ENCODE measurements at regions not wholly inside any gene's neighbourhood (a gene's known extent, or its start where the extent isn't known, plus 50 kb on each side); places are given as distances from the start of the nearest gene placed in this dataset.
"Not testable (repeated sequence)": the region's sequence is repeated elsewhere in the genome, so short reads cannot be mapped to it uniquely, and the experiment has no call there.

- DNase-seq (ENCODE audit: low read depth): peak; percentile 15
These were observed 161.3 kb downstream of the KLF13 start for GRCh38 chr15:31487811-31488436.

- peak; percentile 76 for DNase-seq (ENCODE audit: low read depth)
These were observed 162.0 kb downstream of the KLF13 start for GRCh38 chr15:31488437-31489204.

- no peak for DNase-seq (ENCODE audit: low read depth)
These were observed 162.6 kb downstream of the KLF13 start for GRCh38 chr15:31489281-31489680.

GRCh38 chr15:31489801-31490646 lies 163.4 kb downstream of the KLF13 start:
- peak; percentile 43 for DNase-seq (ENCODE audit: low read depth)

GRCh38 chr15:31494786-31495185 lies 168.2 kb downstream of the KLF13 start:
- no peak for DNase-seq (ENCODE audit: low read depth)

- DNase-seq (ENCODE audit: low read depth): no peak
These were observed 168.6 kb downstream of the KLF13 start for GRCh38 chr15:31495281-31495680.

- no peak for DNase-seq (ENCODE audit: low read depth)
These were observed 171.2 kb downstream of the KLF13 start for GRCh38 chr15:31497838-31498237.

- DNase-seq (ENCODE audit: low read depth): no peak
These were observed 171.7 kb downstream of the KLF13 start for GRCh38 chr15:31498329-31498728.

- no peak for DNase-seq (ENCODE audit: low read depth)
These were observed 172.1 kb downstream of the KLF13 start for GRCh38 chr15:31498756-31499155.

- DNase-seq (ENCODE audit: low read depth): no peak
These were observed 172.8 kb downstream of the KLF13 start for GRCh38 chr15:31499236-31499952.

- no peak for DNase-seq (ENCODE audit: low read depth)
These were observed 173.5 kb downstream of the KLF13 start for GRCh38 chr15:31499953-31500765.

GRCh38 chr15:31500766-31501449 lies 174.3 kb downstream of the KLF13 start:
- DNase-seq (ENCODE audit: low read depth): no peak

- no peak for DNase-seq (ENCODE audit: low read depth)
These were observed 175.0 kb downstream of the KLF13 start for GRCh38 chr15:31501536-31502157.

GRCh38 chr15:31502541-31503229 lies 176.1 kb downstream of the KLF13 start:
- DNase-seq (ENCODE audit: low read depth): no peak

- no peak for DNase-seq (ENCODE audit: low read depth)
These were observed 176.6 kb downstream of the KLF13 start for GRCh38 chr15:31503256-31503655.

- DNase-seq (ENCODE audit: low read depth): no peak
These were observed 177.3 kb downstream of the KLF13 start for GRCh38 chr15:31503758-31504461.

- DNase-seq (ENCODE audit: low read depth): no peak
These were observed 177.8 kb downstream of the KLF13 start for GRCh38 chr15:31504462-31504839.

- DNase-seq (ENCODE audit: low read depth): not testable (repeated sequence)
These were observed 180.9 kb downstream of the KLF13 start for GRCh38 chr15:31507573-31507972.

GRCh38 chr15:31508656-31509055 lies 182.0 kb downstream of the KLF13 start:
- DNase-seq (ENCODE audit: low read depth): no peak

All from Daoy (cell line).